ENCODE measurements at regions not wholly inside any gene's neighbourhood (a gene's known extent, or its start where the extent isn't known, plus 50 kb on each side); places are given as distances from the start of the nearest gene placed in this dataset.

DNA sequence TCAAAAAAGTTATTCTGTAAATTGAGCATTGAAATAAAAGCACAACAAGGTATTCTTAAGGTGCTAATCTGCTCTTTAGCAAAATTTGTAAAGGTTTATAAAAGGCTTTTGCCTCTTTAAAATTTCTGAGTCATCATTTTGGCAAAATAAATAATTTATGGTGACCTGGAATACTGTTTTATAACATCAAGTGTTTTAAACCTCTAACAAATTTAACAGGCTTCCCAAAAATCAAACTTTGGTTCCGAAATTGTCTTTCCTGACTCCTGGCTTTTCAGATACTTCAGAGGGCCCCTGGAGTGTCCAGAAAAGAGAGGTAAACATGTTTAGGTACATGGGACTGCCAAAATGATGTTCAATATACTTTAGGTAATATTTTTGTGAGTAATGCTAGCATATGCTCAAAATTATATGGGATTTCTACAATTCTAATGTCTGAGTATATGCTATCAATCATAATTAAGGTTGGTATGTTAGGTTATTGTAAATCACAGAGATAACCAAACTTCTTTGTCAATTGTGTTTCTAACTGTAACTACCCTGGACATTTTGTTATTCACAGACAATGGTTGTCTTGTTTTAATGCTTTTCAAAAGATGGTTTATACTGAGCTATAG is 160.3 kb upstream of the OLIG3 start:
- no peak for DNase-seq (ENCODE audit: low read depth)
- TF ChIP-seq, protein P1, sequence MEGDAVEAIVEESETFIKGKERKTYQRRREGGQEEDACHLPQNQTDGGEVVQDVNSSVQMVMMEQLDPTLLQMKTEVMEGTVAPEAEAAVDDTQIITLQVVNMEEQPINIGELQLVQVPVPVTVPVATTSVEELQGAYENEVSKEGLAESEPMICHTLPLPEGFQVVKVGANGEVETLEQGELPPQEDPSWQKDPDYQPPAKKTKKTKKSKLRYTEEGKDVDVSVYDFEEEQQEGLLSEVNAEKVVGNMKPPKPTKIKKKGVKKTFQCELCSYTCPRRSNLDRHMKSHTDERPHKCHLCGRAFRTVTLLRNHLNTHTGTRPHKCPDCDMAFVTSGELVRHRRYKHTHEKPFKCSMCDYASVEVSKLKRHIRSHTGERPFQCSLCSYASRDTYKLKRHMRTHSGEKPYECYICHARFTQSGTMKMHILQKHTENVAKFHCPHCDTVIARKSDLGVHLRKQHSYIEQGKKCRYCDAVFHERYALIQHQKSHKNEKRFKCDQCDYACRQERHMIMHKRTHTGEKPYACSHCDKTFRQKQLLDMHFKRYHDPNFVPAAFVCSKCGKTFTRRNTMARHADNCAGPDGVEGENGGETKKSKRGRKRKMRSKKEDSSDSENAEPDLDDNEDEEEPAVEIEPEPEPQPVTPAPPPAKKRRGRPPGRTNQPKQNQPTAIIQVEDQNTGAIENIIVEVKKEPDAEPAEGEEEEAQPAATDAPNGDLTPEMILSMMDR (IDR thresholded peaks at IDR 0.05; ENCODE audit: insufficient read depth, low read depth, low read length), result no peak
- H3K4me3 ChIP-seq (ENCODE audit: low read depth, low read length), result no peak overlapping the region

DNA sequence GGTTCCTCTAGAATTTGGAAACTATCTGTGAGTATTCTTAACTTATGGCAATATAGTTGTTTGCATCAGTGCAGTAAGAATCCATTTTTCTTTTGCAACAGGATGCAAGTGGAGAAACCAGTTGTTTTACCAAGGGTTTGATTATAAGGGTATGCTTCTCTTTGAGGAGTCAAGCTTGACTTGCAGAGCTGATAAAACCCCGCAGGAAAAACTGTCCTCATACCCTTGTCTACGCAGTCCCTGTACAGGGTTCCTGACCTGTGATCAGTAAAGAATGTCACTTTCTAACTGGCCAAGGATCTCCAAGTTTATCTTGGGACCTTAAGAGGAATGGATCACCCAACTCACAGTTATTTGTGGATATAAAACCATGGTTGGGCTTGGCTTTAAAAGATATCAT is 161.1 kb upstream of the OLIG3 start:
- H3K4me3 ChIP-seq (ENCODE audit: low read depth, low read length), result no peak overlapping the region
- TF ChIP-seq, protein P1 (IDR thresholded peaks at IDR 0.05; ENCODE audit: insufficient read depth, low read depth, low read length), result no peak

DNA sequence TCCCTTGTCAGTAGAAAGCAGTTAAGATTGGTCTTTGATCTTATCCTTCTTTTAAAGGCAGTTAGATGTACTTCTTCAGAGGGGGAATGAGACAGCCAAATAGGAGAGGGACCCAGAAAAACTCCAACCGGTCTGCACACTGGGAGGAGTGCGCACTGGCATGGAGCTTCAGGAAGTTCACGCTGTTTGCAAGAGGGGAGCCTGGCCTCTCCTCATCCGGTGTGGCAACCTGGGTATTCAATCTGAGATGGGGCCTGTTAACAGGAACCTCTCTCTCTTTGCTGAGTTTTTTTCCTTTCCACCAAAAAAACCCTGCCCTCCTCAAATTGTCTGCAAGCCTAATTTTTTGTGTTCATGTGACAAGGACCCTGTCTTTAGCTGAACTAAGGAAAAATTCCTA is 162.5 kb upstream of the OLIG3 start:
- TF ChIP-seq, protein P1 (IDR thresholded peaks at IDR 0.05; ENCODE audit: insufficient read depth, low read depth, low read length), result no peak
- DNase-seq (ENCODE audit: low read depth), result no peak
- no peak overlapping the region for H3K4me3 ChIP-seq (ENCODE audit: low read depth, low read length)

More for the DNA sequence above, 161.1 kb upstream of the OLIG3 start:
- DNase-seq (ENCODE audit: low read depth), result no peak

DNA sequence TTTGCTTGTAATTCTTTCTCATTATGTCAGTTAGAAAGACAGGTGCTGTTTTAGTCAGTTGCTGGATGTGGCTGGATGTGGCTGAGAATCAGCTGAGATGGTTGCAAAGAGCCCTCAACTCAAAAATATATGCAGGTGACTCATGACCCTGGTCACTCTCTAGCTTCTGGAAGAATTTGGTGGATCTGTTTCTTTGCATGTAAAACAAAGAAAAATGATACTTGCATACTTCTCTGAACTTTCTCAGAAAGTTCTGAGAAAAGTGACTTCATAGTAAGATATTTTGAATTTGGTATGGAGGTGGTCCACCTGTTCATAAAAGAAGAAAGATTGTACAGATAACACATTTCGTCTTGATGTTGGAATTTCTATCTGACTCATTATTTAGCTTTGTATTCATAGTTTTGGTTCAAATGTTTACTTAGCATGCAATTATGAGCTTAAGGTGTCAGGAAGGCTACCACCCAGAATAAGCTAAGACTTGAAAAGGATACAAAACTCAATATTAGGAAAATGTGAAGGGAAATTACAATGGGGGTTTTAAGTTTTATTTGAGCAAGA is 163.2 kb upstream of the OLIG3 start:
- TF ChIP-seq, protein P1 (IDR thresholded peaks at IDR 0.05; ENCODE audit: insufficient read depth, low read depth, low read length), result no peak
- H3K4me3 ChIP-seq (ENCODE audit: low read depth, low read length), result no peak overlapping the region
- no peak for DNase-seq (ENCODE audit: low read depth)

DNA sequence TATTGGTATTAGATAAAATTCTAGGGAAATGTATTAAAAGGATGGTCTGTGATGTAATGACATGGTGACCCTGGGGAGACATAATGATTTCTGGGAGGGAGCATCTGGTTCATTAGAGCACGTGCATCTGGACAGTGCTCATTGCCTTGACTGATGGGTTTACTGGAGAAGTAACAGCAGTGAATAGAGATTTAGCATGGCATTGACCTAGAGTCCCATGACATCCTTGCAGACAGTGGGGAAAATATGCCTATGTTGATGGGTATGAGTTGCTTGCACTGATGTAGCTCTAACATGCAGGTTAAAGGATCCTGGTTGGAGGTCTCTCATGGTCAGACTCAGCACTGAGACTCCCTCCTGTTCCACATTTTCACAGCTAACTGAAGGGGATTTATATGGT is 164.1 kb upstream of the OLIG3 start:
- TF ChIP-seq, protein P1 (IDR thresholded peaks at IDR 0.05; ENCODE audit: insufficient read depth, low read depth, low read length), result no peak
- H3K4me3 ChIP-seq (ENCODE audit: low read depth, low read length), result no peak overlapping the region
- DNase-seq (ENCODE audit: low read depth), result no peak

DNA sequence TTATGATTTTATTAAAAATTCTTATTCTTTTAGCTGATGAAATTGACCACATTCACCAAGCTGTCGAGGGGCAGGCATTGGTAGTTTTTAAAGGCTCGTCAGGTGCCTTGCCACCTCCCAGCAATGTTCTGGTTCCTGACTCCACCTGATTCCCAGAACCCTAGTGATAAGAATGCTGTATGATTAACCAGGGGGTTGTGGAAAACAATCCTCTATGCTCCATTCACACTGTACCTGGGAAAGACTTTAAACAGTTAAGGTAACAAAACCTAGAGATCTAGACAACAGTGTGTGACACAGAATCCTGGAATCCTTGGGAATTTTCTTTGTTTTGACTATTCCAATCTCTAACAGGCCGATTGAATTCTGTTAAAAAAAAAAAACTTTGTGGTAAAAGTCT is 165.7 kb upstream of the OLIG3 start:
- TF ChIP-seq, protein P1 (IDR thresholded peaks at IDR 0.05; ENCODE audit: insufficient read depth, low read depth, low read length), result no peak
- no peak overlapping the region for H3K4me3 ChIP-seq (ENCODE audit: low read depth, low read length)
- no peak for DNase-seq (ENCODE audit: low read depth)

DNA sequence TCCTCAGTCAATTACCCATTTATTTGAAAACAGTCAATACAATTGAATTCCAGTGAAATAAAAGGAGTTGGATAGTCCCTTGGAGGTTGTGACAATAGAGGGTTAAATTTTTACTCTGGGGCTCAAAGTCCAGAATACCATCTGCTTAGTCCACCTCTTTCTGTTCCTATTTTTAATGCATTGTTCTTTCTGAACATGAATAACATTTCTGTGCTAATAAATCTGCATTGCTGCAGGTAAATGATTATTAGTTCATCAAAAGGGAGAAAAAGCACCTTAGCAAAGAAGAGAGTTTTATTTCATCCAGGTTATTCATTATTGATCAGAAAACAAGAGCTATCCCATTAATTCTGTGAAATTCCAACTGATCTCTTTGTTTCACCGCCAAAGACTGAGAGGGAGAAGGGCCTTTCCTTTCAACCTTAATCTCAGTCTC is 166.1 kb upstream of the OLIG3 start:
- TF ChIP-seq, protein P1 (IDR thresholded peaks at IDR 0.05; ENCODE audit: insufficient read depth, low read depth, low read length), result no peak
- H3K4me3 ChIP-seq (ENCODE audit: low read depth, low read length), result no peak overlapping the region
- no peak for DNase-seq (ENCODE audit: low read depth)
